ENCODE measurements at regions not wholly inside any gene's neighbourhood (a gene's known extent, or its start where the extent isn't known, plus 50 kb on each side); places are given as distances from the start of the nearest gene placed in this dataset.

DNA sequence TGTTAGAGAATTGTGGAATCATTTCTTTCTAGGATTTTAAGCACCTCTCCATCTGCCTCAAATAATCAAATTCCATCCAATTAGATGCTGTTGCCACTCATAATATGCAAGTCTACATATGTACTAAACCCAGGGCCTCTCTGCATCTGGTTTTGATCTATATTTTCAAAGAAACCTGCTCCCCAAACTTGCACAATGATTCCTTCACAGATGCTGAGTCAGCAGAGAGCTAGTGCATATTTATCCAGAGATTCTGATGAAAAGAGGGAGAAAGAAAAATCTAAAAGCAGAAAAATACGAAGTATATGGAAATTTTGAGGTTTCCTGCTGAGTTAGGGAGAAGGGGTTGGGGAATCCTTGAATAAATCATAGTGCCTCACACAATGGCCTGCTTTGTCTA lies 235.1 kb upstream of the RBFOX1 start:
- TF ChIP-seq FOXP2 (optimal IDR thresholded peaks at IDR 0.05; ENCODE audit: borderline replicate concordance, extremely low read depth, extremely low read length, insufficient read depth) (no peak), SIN3A (IDR thresholded peaks at IDR 0.05; ENCODE audit: borderline replicate concordance, insufficient read depth, low read length) (no peak), POLR2AphosphoS5 (IDR thresholded peaks at IDR 0.05; ENCODE audit: low read depth, low read length) (no peak), REST (IDR thresholded peaks at IDR 0.05; ENCODE audit: insufficient read depth in 1 of 2, low read depth in 2 of 2, low read length in 2 of 2) (no peak), TAF1 (IDR thresholded peaks at IDR 0.05; ENCODE audit: borderline replicate concordance, insufficient read depth, low read length) (no peak)

DNA sequence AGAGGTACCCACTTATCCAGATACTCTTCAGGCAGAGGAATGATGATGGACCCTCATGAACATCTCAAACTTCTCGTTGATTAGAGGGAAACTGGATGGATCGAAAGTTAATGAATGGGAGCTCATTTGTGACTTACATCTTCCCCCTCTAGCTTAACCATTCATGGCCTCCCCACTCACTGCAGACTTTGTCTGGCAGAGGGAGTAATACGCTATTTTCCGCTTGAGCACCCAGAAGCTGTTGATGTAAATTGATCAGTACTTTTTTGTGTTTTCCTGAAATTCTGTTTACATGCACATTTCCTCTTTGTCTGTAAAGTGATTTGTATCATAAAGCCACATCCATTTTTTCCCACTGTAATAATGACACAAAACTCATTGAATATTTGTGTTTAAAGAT lies 239.1 kb upstream of the RBFOX1 start:
- TF ChIP-seq TAF1 (IDR thresholded peaks at IDR 0.05; ENCODE audit: borderline replicate concordance, insufficient read depth, low read length) (no peak), POLR2AphosphoS5 (IDR thresholded peaks at IDR 0.05; ENCODE audit: low read depth, low read length) (no peak), REST (IDR thresholded peaks at IDR 0.05; ENCODE audit: insufficient read depth in 1 of 2, low read depth in 2 of 2, low read length in 2 of 2) (no peak), SIN3A (IDR thresholded peaks at IDR 0.05; ENCODE audit: borderline replicate concordance, insufficient read depth, low read length) (no peak), FOXP2 (optimal IDR thresholded peaks at IDR 0.05; ENCODE audit: borderline replicate concordance, extremely low read depth, extremely low read length, insufficient read depth) (no peak)

GRCh38 chr16:7090628-7091115 lies 242.0 kb upstream of the RBFOX1 start:
- TF ChIP-seq TAF1 (IDR thresholded peaks at IDR 0.05; ENCODE audit: borderline replicate concordance, insufficient read depth, low read length) (no peak), REST (IDR thresholded peaks at IDR 0.05; ENCODE audit: insufficient read depth in 1 of 2, low read depth in 2 of 2, low read length in 2 of 2) (no peak), POLR2AphosphoS5 (IDR thresholded peaks at IDR 0.05; ENCODE audit: low read depth, low read length) (no peak), SIN3A (IDR thresholded peaks at IDR 0.05; ENCODE audit: borderline replicate concordance, insufficient read depth, low read length) (no peak), FOXP2 (optimal IDR thresholded peaks at IDR 0.05; ENCODE audit: borderline replicate concordance, extremely low read depth, extremely low read length, insufficient read depth) (no peak)

DNA sequence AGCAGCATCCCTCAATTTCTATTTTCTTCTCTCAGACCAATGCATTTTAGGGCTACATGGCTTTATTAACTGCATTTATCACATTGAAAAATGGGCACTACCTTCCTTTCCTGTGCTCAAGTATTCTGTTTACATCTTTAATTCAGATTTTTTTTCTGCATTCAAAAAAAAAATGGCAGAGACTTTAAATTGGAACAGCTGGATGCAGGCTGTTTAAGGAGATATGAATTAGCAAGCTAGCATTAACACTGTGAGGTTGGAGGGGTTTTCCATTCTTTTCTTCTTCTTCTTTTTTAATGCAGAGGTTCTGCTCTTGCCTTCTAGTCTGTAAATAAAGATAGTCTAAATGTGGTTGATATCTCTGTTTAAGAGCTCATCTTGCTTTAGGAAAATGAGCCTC lies 242.9 kb upstream of the RBFOX1 start:
- TF ChIP-seq FOXP2 (optimal IDR thresholded peaks at IDR 0.05; ENCODE audit: borderline replicate concordance, extremely low read depth, extremely low read length, insufficient read depth) = no peak
- TF ChIP-seq TAF1 (IDR thresholded peaks at IDR 0.05; ENCODE audit: borderline replicate concordance, insufficient read depth, low read length) = no peak
- no peak for TF ChIP-seq POLR2AphosphoS5 (IDR thresholded peaks at IDR 0.05; ENCODE audit: low read depth, low read length)
- no peak for TF ChIP-seq REST (IDR thresholded peaks at IDR 0.05; ENCODE audit: insufficient read depth in 1 of 2, low read depth in 2 of 2, low read length in 2 of 2)
- no peak for TF ChIP-seq SIN3A (IDR thresholded peaks at IDR 0.05; ENCODE audit: borderline replicate concordance, insufficient read depth, low read length)

DNA sequence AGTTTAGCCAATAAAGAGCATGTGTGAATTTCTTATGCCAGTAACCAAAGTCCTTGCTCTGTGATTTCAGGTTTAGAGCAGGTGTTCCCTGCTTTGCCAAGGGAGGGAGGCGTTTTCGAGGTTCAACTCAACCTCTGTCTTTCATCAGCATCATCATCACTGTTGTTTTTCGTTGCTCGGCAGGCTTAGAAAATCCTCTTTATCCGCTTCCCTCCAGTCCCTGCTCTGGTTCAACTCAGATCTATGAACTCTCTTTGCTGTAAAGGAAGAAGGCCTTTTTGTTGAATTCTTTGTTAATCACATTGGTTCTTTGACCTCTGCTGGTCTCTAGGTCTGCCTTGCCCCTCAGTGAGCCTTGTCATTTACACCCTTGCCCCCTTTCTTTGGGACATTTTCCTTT lies 243.9 kb upstream of the RBFOX1 start:
- no peak for TF ChIP-seq SIN3A (IDR thresholded peaks at IDR 0.05; ENCODE audit: borderline replicate concordance, insufficient read depth, low read length)
- no peak for TF ChIP-seq FOXP2 (optimal IDR thresholded peaks at IDR 0.05; ENCODE audit: borderline replicate concordance, extremely low read depth, extremely low read length, insufficient read depth)
- no peak for TF ChIP-seq POLR2AphosphoS5 (IDR thresholded peaks at IDR 0.05; ENCODE audit: low read depth, low read length)
- TF ChIP-seq TAF1 (IDR thresholded peaks at IDR 0.05; ENCODE audit: borderline replicate concordance, insufficient read depth, low read length) = no peak
- no peak for TF ChIP-seq REST (IDR thresholded peaks at IDR 0.05; ENCODE audit: insufficient read depth in 1 of 2, low read depth in 2 of 2, low read length in 2 of 2)
